Uterus (tissue), 3 donors: ENCODE measurements at regions not wholly inside any gene's neighbourhood (a gene's known extent, or its start where the extent isn't known, plus 50 kb on each side); places are given as distances from the start of the nearest gene placed in this dataset.

ENCODE experiments used
- DNase-seq, 2 donors: peaks; one replicate each; pipeline ENCODE4 v3.0.0-alpha.2; 2019 to 2020
- H3K27ac ChIP-seq, 2 donors: fragments of 200-600 bp; sonication (generic); 1 replicate in 1 of 2; 2 replicates in 1 of 2; pipeline ENCODE4 v1.5.1; 2016 to 2018
- H3K27me3 ChIP-seq, 2 donors: fragments of 200-600 bp; sonication (generic); one replicate each; pipeline ENCODE4 v1.5.1; 2018 to 2019; ENCODE audit warnings: control low read depth in 1 of 2
- H3K36me3 ChIP-seq, 2 donors: fragments of 200-600 bp; sonication (generic); one replicate each; pipeline ENCODE4 v1.5.1; 2019; ENCODE audit warnings: control low read depth in 1 of 2
- H3K4me1 ChIP-seq, 2 donors: fragments of 200-600 bp; sonication (generic); one replicate each; pipeline ENCODE4 v1.5.1; 2018 to 2019; ENCODE audit warnings: control low read depth in 1 of 2
- H3K4me3 ChIP-seq, 2 donors: fragments of 200-600 bp; sonication (generic); 1 replicate in 1 of 2; 2 replicates in 1 of 2; pipeline ENCODE4 v1.5.1; 2018 to 2019; ENCODE audit warnings: mild to moderate bottlenecking in 1 of 2
- H3K9me3 ChIP-seq, 2 donors: fragments of 200-600 bp; sonication (generic); one replicate each; pipeline ENCODE4 v1.5.1; 2019; ENCODE audit warnings: control low read depth in 1 of 2
- POLR2A ChIP-seq, 2 donors: fragments of 450-650 bp; IDR thresholded peaks; one replicate each; pipeline ENCODE4 v1.6.1; 2016; ENCODE audit warnings: antibody characterized with exemption in 2 of 2, mild to moderate bottlenecking in 1 of 2, moderate library complexity in 1 of 2
- intact Hi-C: fragments of 100-400 bp; cut with DNase I; formaldehyde crosslinking; loops from one replicate; pipeline ENCODE4 v1.15.1; 2023; ENCODE audit warnings: low total_unique reads
- TF ChIP-seq, protein P1 (sequence below), 4 experiments: fragments of 200-600 bp in 2 of 4; fragments of 450-650 bp in 2 of 4; sonication (generic) in 2 of 4; IDR thresholded peaks; one replicate each; pipeline ENCODE4 v1.5.1; 2016 to 2019; ENCODE audit warnings: antibody characterized with exemption in 4 of 4, mild to moderate bottlenecking in 2 of 4, moderate library complexity in 1 of 4
- donor health status: DM: yes; HTN: yes; CAD: no.

DNA sequence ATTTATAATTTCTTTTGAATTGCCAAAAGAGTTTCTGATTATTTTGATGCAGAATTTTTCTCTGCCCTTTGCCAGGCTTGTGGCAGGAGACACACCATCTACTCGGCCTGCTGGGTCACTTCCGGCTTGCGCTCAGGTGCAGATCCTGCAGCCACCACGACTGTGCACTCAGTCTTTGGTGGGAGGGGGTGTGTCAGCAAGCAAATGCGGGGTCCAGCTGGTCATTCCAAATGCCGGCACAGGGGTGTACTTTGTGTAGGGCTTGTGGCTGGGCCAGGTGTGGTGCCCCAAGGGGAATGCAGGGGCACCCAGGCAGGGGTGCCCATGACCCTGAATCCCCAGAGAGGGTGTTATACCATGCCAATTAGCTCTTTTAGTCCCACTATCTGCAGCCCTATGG is 673.0 kb downstream of the TLL1 start:
- no peaks in the 10 kb centered on the region for H3K27me3 ChIP-seq
- no peaks in the 10 kb centered on the region for H3K36me3 ChIP-seq
- no peaks in the 10 kb centered on the region for H3K9me3 ChIP-seq
- no peak overlapping the region for H3K27ac ChIP-seq
- intact Hi-C loops = no loop called here
- TF ChIP-seq POLR2A (IDR thresholded peaks at IDR 0.05) = no peak
- TF ChIP-seq, protein P1, sequence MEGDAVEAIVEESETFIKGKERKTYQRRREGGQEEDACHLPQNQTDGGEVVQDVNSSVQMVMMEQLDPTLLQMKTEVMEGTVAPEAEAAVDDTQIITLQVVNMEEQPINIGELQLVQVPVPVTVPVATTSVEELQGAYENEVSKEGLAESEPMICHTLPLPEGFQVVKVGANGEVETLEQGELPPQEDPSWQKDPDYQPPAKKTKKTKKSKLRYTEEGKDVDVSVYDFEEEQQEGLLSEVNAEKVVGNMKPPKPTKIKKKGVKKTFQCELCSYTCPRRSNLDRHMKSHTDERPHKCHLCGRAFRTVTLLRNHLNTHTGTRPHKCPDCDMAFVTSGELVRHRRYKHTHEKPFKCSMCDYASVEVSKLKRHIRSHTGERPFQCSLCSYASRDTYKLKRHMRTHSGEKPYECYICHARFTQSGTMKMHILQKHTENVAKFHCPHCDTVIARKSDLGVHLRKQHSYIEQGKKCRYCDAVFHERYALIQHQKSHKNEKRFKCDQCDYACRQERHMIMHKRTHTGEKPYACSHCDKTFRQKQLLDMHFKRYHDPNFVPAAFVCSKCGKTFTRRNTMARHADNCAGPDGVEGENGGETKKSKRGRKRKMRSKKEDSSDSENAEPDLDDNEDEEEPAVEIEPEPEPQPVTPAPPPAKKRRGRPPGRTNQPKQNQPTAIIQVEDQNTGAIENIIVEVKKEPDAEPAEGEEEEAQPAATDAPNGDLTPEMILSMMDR (IDR thresholded peaks at IDR 0.05) = no peak
- no peak overlapping the region for H3K4me3 ChIP-seq
- H3K4me1 ChIP-seq = no peaks in the 10 kb centered on the region
- no peak for DNase-seq

GRCh38 chr4:166577639-166578038 is 656.7 kb downstream of the SPOCK3 start:
- Histone ChIP-seq H3K4me1 (no peaks in the 10 kb centered on the region), H3K4me3 (no peak overlapping the region), H3K27me3 (no peaks in the 10 kb centered on the region), H3K27ac (no peak overlapping the region), H3K36me3 (no peaks in the 10 kb centered on the region), H3K9me3 (no peaks in the 10 kb centered on the region)
- DNase-seq = no peak
- intact Hi-C loops = no loop called here
- no peak for TF ChIP-seq POLR2A (IDR thresholded peaks at IDR 0.05)
- TF ChIP-seq, protein P1 (IDR thresholded peaks at IDR 0.05) = no peak

GRCh38 chr4:166585491-166585890 is 648.8 kb downstream of the SPOCK3 start:
- Histone ChIP-seq H3K4me1 (no peaks in the 10 kb centered on the region), H3K9me3 (no peaks in the 10 kb centered on the region), H3K36me3 (no peaks in the 10 kb centered on the region), H3K27ac (no peak overlapping the region), H3K27me3 (no peaks in the 10 kb centered on the region), H3K4me3 (no peak overlapping the region)
- intact Hi-C loops = no loop called here
- DNase-seq = no peak
- TF ChIP-seq POLR2A (IDR thresholded peaks at IDR 0.05) = no peak
- TF ChIP-seq, protein P1 (IDR thresholded peaks at IDR 0.05) = no peak

GRCh38 chr4:166594326-166594946 is 639.9 kb downstream of the SPOCK3 start:
- intact Hi-C loops = no loop called here
- no peaks in the 10 kb centered on the region for H3K27me3 ChIP-seq
- DNase-seq = no peak
- H3K36me3 ChIP-seq = no peaks in the 10 kb centered on the region
- no peaks in the 10 kb centered on the region for H3K4me1 ChIP-seq
- H3K4me3 ChIP-seq = no peak overlapping the region
- no peaks in the 10 kb centered on the region for H3K9me3 ChIP-seq
- TF ChIP-seq, protein P1 (IDR thresholded peaks at IDR 0.05) = no peak
- no peak for TF ChIP-seq POLR2A (IDR thresholded peaks at IDR 0.05)
- H3K27ac ChIP-seq = no peak overlapping the region

GRCh38 chr4:166600264-166600663 is 634.0 kb downstream of the SPOCK3 start:
- no peak for DNase-seq
- H3K27ac ChIP-seq = no peak overlapping the region
- intact Hi-C loops = no loop called here
- no peak for TF ChIP-seq POLR2A (IDR thresholded peaks at IDR 0.05)
- TF ChIP-seq, protein P1 (IDR thresholded peaks at IDR 0.05) = no peak
- H3K36me3 ChIP-seq = no peaks in the 10 kb centered on the region
- H3K4me3 ChIP-seq = no peak overlapping the region
- no peaks in the 10 kb centered on the region for H3K4me1 ChIP-seq
- H3K27me3 ChIP-seq = no peaks in the 10 kb centered on the region
- no peaks in the 10 kb centered on the region for H3K9me3 ChIP-seq
